ENCODE measurements at regions not wholly inside any gene's neighbourhood (a gene's known extent, or its start where the extent isn't known, plus 50 kb on each side); places are given as distances from the start of the nearest gene placed in this dataset.

DNA sequence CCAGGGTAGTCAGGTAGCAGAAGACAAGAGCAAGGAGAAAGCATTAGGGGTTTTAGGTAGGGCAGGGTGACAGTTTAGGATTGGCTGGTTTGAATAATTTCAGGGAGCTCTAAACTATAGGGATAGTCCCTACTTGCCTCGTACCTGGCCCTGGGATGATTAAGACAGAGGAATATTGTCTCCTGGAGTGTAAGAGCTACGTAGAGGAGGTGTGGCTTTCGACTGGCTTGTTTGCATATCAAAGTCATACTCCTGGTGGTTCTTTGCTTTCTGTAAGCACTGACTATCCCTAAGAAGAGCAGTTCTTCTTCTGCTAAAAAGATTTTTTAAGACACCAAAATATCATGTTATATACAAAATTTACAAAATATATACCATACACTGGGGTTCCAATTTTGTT lies 1867.4 kb downstream of the SUCLG1 start:
- no peak for TF ChIP-seq GATA2 (IDR thresholded peaks at IDR 0.05; ENCODE audit: low read depth, low read length)
- TF ChIP-seq GATA3 (IDR thresholded peaks at IDR 0.05; ENCODE audit: low read depth, low read length), result no peak

DNA sequence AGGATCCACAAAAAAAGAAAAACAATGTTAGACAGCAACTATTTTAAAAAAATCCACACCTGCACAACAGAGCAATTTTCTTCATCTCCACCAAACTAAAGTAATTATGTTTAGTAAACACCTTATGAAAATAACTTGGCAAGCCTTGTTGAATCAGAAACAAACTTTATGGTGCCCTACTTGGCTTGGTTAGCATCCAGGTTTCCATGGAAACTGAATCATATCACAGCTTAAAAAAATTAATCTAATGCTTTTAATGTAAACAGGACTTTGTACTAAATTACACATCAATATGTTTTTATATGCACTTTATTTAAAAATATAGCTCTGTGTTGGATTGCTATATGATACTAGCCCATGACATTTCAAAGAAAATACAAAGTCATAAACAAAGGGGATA lies 1882.4 kb downstream of the SUCLG1 start:
- TF ChIP-seq GATA2 (IDR thresholded peaks at IDR 0.05; ENCODE audit: low read depth, low read length), result no peak
- no peak for TF ChIP-seq GATA3 (IDR thresholded peaks at IDR 0.05; ENCODE audit: low read depth, low read length)

DNA sequence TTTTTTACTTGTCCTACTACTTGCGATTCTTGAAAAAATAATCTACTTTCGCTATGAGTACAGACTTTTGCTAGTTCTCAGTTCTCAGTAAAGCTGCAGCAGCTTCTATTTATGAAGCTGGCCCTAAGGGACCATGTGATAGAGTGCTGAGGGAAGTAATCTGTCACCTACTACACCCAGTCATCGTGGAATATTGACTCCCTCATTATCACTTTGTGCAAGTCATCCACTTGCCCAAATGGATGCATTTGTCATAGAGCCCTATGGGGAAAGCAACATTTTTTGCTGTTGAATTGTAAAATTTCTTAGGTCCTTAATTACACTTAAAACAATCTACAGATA lies 1919.8 kb downstream of the SUCLG1 start:
- no peak for TF ChIP-seq GATA2 (IDR thresholded peaks at IDR 0.05; ENCODE audit: low read depth, low read length)
- TF ChIP-seq GATA3 (IDR thresholded peaks at IDR 0.05; ENCODE audit: low read depth, low read length), result no peak

DNA sequence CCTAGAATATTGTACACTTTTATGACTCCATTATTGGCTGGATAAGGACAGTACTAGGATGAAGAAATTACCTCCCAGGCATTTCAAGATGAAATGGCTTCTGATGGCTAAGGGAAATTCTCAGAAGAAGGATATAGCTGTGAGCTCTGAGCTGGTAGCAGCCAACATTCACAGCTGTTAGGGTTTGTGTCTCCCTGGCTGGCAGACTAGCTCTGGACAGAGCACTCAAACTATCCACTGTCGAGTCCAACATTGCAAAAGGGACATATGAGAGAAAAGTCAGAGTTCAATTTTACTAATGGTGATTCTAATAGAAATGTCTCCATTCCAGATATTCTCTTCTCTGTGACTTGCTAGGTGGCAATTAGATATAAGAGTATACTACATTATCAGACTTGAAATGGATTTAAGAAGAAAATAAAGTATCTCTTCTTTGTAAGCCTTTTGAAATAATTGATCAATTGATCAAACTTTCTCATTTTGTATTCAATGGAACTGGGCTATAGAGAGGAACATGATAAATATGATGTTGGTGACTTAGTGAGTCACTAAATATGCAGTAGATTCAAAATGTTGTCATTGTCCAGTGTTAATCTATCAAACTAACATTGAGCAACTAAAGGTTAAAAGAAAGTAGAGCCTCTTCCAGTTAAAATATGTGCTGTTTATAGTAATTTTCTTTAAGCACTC lies 1920.3 kb downstream of the SUCLG1 start:
- TF ChIP-seq GATA2 (IDR thresholded peaks at IDR 0.05; ENCODE audit: low read depth, low read length) (no peak), GATA3 (IDR thresholded peaks at IDR 0.05; ENCODE audit: low read depth, low read length) (no peak)

DNA sequence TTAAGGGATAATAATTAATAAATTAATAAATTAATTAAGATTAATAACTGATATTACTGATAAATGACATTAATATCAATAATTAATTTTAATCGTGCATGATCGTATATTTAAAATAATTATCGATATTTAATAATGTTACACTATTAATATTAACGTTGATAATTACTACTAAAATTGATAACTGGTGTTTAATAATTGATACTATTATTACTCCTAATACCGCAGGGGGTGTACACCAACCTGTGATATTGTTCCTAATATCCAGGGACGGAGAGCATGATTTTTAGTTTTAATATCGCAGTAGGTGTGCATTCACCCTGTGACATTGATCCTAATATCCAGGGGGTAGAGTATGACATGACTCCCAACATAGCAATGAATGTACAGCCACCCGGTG lies 1930.8 kb downstream of the SUCLG1 start:
- TF ChIP-seq GATA3 (IDR thresholded peaks at IDR 0.05; ENCODE audit: low read depth, low read length), result no peak
- TF ChIP-seq GATA2 (IDR thresholded peaks at IDR 0.05; ENCODE audit: low read depth, low read length), result no peak

DNA sequence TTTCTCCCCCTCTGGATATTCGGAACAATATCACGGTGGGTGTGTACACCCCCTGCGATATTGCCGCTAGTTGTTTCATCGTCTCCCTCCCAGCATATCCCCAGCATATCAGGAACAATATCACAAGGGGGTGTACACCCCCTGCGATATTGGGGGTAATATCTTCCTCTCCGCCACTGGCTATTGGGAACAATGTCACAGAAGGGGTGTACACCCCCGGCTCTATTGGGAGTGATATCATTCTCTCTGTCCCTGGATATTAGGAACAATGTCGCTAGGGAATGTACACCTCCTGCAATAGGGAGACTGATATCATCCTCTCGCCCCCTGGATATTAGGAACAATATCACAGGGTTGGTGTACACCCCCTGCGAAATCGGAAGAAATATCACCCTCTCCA lies 1932.0 kb downstream of the SUCLG1 start:
- TF ChIP-seq GATA3 (IDR thresholded peaks at IDR 0.05; ENCODE audit: low read depth, low read length) (no peak), GATA2 (IDR thresholded peaks at IDR 0.05; ENCODE audit: low read depth, low read length) (no peak)

DNA sequence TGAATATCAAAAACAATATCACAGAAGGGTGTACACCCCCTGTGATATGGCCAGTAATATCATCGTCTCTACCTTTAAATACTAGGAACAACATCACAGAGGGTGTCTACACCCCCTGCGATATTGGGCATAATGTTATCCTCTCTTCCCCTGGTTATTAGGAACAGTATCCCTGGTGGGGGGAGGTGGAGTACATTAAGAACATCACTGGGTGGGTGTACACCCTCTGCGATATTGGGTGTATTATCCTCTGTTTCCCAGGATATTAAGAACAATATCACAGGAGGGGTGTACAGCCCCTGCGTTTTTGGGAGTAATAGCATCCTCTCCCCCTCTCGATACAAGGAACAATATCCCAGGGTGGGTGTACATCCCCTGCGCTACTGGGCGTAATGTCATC lies 1932.8 kb downstream of the SUCLG1 start:
- no peak for TF ChIP-seq GATA3 (IDR thresholded peaks at IDR 0.05; ENCODE audit: low read depth, low read length)
- TF ChIP-seq GATA2 (IDR thresholded peaks at IDR 0.05; ENCODE audit: low read depth, low read length), result no peak

DNA sequence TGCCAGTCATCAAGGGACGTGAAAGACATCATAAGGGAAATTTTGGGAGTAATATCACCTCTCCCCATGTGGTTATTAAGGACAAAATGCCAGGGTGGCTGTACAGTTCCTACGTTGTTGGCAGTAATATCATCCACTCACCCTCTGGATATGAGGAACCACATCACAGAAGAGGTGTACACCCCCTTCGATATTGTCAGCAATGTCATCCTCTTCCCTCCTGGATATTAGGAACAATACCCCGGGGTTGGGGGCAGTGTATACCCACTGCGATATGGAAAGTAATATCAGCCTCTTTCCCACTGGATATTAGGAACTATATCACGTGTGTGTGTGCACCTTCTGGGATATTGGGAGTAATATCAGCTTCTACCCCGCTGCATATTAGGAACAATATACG lies 1933.3 kb downstream of the SUCLG1 start:
- no peak for TF ChIP-seq GATA2 (IDR thresholded peaks at IDR 0.05; ENCODE audit: low read depth, low read length)

DNA sequence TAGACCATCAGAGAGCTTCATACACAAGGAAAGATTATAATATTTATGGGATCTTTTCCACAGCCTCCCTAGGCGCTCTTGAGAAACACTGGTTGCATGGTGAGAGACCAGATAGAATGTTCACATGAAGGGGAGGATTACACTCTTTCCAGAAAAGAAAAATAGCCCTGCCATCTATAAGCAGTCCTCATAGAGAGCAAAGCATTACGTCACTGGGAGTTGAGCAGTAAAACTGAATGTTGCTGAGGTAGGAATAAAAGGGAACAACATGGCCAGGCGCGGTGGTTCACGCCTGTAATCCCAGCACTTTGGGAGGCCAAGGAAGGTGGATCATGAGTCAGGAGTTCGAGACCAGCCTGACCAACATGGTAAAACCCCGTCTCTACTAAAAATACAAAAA lies 1934.3 kb downstream of the SUCLG1 start:
- no peak for TF ChIP-seq GATA3 (IDR thresholded peaks at IDR 0.05; ENCODE audit: low read depth, low read length)
- no peak for TF ChIP-seq GATA2 (IDR thresholded peaks at IDR 0.05; ENCODE audit: low read depth, low read length)

DNA sequence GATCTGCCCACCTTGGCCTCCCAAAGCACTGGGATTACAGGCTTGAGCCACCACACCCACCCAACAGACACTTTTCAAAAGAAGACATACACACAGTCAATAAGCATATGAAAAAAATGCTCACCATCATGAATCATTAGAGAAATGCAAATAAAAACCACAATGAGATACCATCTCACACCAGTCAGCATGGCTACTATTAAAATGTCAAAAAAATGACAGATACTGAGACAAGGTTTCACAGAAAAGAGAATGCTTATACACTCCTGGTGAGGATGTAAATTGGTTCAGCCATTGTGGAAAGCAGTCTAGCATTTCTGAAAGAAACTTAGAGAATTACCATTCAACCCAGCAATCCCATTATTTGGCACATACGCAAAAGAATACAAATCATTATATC lies 1947.2 kb downstream of the SUCLG1 start:
- TF ChIP-seq GATA3 (IDR thresholded peaks at IDR 0.05; ENCODE audit: low read depth, low read length), result no peak
- no peak for TF ChIP-seq GATA2 (IDR thresholded peaks at IDR 0.05; ENCODE audit: low read depth, low read length)

DNA sequence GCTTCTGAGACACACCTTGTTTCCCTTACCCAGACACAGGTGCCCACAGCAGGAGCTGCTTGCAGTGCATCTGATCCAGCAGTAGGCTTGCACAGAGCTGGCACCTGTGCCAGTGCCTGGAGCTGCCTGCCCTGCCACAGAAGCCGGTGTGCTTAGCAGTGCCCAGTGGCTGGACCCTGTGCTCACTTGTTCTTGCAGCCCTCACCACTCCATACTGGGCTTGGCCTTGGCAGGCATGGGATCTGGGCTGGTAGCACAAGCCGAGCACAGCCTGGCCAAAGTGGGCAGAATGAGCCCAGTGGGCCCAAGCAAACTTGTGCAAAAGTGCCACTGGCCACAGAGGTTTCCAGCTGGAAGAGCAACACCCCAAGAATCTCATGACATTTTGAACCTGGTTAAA lies 1950.4 kb downstream of the SUCLG1 start:
- TF ChIP-seq GATA3 (IDR thresholded peaks at IDR 0.05; ENCODE audit: low read depth, low read length) (no peak), GATA2 (IDR thresholded peaks at IDR 0.05; ENCODE audit: low read depth, low read length) (no peak)

DNA sequence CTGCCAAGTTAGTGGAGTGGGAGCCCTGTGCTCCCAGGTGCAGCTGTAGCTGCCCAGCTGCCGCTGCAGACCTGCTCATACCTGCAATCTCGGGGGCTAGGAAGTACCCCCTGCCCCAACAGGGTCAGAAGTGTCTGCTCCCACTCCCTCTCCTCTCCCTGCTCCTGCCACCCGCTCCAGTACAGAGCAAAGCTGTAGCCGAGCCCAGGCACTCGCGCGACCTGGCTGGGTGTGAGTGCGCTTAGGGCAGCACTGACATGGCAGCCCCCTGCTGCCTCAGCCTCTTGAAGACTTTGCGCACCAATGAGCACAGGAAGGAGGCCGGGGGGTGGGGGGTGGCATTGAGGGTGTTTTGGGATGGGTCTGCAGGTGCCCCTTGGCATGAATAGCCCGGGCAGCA lies 1951.4 kb downstream of the SUCLG1 start:
- TF ChIP-seq GATA2 (IDR thresholded peaks at IDR 0.05; ENCODE audit: low read depth, low read length) (no peak), GATA3 (IDR thresholded peaks at IDR 0.05; ENCODE audit: low read depth, low read length) (no peak)

DNA sequence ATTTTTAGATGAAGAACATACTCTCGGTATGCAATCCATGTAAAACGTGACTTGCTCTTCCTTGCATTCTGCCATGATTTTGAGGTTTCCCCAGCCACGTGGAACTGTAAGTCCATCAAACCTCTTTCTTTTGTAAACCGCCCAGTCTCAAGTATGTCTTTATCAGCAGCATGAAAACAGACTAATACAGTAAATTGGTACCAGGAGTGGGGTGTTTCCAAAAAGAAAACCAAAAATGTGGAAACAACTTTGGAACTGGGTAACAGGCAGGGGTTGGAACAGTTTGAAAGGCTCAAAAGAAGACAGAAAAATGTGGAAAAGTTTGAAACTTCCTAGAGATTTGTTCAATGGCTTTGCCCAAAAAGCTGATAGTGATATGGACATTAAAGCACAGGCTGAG lies 1957.9 kb downstream of the SUCLG1 start:
- TF ChIP-seq GATA2 (IDR thresholded peaks at IDR 0.05; ENCODE audit: low read depth, low read length) (no peak), GATA3 (IDR thresholded peaks at IDR 0.05; ENCODE audit: low read depth, low read length) (no peak)

DNA sequence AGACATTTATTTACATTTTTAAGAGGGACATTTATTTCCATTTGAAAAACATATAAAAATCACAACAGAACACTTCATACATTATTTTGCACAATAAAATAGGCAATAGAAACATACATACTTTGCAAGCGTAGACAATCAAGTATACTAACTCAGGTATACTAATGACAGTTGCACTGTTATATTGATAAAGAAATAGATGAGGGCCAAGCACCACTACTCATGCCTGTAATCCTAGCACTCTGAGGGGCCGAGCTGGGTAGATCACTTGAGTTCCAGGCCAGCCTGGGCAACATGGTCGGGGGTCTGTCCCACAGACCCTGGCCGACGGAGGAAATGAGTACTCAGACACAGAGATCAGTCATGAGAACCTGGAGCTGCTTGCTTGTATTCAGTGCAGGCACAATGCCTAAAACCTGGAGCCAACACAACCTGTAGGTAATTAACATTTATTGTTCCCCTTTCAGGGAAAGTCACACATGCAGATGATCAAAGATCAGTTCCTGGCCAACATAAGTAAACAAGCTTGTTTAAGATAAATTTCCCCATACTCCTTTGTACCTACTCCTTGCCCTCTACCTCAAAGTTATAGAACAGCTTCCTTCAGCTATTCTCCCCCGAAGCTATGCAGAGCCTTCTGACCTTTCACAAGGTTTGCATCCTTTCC lies 1960.2 kb downstream of the SUCLG1 start:
- TF ChIP-seq GATA2 (IDR thresholded peaks at IDR 0.05; ENCODE audit: low read depth, low read length) (no peak), GATA3 (IDR thresholded peaks at IDR 0.05; ENCODE audit: low read depth, low read length) (no peak)

DNA sequence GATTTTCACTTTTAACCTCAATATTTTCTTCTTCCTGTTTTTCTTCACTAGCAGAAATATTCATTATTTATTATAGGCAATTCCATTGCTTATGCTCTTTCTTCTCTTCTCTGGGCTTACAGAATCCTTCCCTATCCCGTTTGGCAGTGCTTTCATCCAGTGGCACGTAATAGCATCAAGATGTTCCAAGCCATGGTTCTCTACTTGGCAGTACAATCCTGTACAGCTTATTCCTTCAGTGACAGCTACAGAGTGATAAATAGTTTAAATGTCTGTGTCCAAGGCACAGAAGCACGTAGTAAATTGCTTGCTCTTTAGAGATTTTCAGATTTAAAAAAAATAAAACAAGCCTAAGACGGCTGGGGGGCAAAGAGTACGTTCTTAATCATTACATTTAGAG lies 1964.3 kb downstream of the SUCLG1 start:
- TF ChIP-seq GATA3 (IDR thresholded peaks at IDR 0.05; ENCODE audit: low read depth, low read length) (no peak), GATA2 (IDR thresholded peaks at IDR 0.05; ENCODE audit: low read depth, low read length) (no peak)

DNA sequence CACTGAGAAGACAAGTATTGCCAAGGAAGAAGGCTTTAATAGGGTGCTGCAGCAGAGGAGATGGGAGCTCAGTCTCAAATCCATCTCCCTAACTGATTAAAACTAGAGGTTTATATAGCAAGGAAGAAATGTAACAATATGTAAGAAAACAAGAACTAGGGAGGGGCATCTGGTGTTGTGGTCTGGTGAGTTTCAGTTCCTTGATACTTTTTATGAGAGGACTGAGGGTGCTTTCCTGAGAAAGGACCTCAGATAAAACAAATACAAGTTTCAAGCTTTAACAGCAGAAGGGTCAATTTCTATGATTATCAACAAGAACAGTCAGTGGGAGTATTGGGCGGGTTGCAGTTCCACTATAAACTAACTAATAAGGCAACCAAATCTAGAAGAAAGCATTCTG lies 1967.5 kb downstream of the SUCLG1 start:
- TF ChIP-seq GATA3 (IDR thresholded peaks at IDR 0.05; ENCODE audit: low read depth, low read length) (no peak), GATA2 (IDR thresholded peaks at IDR 0.05; ENCODE audit: low read depth, low read length) (no peak)

Measured in SH-SY5Y (cell line).